GM18508 (cell line): ENCODE measurements at regions not wholly inside any gene's neighbourhood (a gene's known extent, or its start where the extent isn't known, plus 50 kb on each side); places are given as distances from the start of the nearest gene placed in this dataset.
"Not testable (repeated sequence)": the region's sequence is repeated elsewhere in the genome, so short reads cannot be mapped to it uniquely, and the experiment has no call there.

Experiments
- ATAC-seq: cut with Tn5 transposase; IDR thresholded peaks from one replicate; pipeline ENCODE4 v1.9.1; 2021; ENCODE audit warnings: moderate number of reproducible peaks; ENCODE audit not compliant: insufficient read depth, unreplicated experiment

DNA sequence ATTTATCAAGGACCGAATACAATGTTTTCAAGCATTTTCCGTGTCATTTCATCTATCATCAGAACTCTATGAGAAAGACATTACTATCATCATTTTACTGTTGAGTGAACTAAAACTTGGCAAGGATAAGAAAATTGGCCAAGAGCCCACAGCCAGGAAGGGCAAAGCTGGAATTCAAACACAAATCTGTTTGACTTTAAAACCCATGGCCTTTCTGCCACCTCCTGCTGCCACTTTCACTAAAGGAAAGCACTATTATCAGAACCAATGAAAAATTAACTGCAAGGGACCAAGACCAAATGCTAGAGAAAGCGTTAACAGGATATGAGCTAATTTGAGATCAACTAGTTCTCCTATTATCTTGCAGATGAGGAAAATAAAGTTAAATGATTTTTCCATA is 2759.2 kb downstream of the ARAP2 start:
- no peak for ATAC-seq

DNA sequence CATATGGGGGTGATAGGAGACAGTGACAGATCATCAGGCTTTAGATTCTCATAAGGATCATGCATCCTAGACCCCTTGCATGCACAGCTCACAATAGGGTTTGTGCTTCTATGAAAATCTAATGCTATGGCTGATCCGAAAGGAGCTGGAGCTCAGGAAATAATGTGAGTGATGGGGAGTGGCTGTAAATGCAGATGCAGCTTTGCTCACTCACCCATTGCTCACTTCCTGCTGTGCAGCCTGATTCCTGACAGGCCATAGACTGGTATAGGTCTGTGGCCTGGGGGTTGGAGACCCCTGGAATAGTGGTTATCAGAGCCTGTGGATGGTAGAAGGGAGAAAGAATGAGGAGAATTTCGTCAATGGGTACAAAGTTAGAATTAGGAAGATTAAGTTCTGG is 2751.1 kb downstream of the ARAP2 start:
- no peak for ATAC-seq

DNA sequence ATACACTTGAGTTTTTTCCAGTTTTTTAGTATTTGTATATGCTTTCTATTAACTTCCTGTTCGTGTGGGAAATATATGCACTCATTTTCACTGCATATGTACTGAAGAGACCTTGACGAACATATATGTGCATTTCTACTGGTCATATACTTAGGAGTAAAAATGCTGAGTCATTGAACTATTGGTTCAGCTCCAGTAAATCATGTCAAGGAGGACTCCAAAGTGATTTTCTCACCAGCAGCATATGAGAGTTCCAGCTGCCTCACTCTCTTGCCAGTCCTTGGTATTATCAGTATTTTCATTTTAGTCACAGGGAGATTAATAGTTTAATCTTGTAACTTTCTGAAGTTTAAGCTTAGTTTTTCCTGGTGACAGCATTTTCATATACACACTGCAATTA is 2750.2 kb downstream of the ARAP2 start:
- no peak for ATAC-seq

DNA sequence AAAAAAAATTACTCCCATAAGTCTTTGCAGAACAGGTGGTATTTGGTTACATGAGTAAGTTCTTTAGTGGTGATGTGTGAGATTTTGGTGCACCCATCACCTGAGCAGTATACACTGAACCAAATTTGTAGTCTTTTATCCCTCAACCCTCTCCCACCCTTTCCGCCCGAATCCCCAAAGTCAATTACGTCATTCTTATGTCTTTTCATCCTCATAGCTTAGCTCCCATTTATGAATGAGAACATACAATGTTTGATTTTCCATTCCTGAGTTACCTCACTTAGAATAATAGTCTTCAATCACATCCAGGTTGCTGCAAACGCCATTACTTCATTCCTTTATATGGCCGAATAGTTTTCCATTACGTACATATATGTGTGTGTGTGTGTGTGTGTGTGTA is 2742.7 kb downstream of the ARAP2 start:
- not testable (repeated sequence) for ATAC-seq

DNA sequence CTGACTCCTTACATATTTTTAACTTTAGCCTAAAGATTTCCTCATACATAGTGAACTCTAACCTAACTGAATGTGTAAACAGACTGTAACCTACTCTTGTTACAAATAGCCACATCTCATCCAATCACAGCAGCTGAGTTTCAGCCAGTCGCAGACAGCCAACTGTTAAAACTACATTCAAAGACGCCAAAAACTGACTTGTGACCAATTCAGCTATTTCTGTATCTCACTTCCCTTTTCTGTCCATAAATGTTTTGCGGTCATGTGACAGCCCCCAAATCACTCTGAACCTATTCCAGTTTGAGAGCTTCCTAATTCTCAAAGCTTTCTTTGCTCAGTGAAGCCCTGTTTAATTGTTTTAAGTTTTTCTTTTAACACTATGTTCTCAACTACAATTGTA is 2731.9 kb downstream of the ARAP2 start:
- no peak for ATAC-seq

DNA sequence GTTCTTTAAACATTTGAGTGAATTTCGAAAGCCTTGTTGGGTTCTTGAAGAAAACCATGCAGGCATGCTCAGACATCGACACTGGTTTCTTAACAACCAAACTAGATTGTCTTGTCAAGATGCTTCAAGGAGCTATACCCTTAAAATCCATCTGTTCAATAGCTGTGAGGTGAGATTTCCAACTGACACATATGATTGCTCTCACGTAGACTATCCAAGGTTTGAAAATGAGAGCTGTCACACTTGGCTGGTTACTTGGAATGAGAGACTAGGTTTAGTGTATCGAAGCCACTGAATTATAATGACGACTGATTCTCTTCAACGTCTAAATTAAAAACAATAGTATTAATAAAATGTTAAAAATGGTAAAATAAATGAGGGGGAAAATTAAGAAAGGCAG is 2725.5 kb downstream of the ARAP2 start:
- no peak for ATAC-seq

DNA sequence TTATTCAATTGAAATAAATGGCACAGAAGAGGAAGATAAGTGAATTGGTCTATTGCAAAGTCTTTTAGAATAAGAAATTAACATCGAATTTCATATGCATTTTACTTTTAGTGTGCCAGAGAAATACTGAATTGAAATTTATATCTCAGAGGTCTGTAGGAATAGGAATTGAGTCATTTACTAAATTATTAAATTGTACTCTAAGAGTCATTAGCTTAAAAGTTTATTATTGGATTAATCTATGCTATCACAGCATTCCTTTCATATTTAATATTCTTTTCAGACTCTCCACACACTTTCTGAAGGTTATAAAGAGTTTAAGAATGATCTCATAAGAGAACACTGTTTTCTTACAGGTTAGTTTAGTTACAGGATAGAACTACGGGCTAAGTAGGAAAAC is 2711.5 kb downstream of the ARAP2 start:
- no peak for ATAC-seq

DNA sequence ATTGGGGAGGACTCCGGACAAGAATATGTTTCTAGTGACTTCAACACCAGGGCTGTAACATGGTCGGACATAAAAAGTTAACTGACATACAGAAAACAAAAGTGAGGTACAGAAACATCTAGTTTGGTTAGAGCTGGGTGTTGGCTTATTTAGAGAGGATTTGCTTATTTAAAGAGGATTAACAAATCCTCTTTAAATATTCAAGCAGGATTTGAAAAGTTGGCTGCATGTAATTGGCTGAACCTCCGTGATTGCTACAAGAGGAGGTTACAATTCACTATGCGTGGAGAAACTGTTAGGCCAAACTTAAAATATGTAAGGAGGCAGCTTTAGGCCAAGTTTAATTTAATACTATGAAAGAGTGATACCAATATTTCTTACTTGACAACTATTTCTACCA is 2707.4 kb downstream of the ARAP2 start:
- no peak for ATAC-seq

DNA sequence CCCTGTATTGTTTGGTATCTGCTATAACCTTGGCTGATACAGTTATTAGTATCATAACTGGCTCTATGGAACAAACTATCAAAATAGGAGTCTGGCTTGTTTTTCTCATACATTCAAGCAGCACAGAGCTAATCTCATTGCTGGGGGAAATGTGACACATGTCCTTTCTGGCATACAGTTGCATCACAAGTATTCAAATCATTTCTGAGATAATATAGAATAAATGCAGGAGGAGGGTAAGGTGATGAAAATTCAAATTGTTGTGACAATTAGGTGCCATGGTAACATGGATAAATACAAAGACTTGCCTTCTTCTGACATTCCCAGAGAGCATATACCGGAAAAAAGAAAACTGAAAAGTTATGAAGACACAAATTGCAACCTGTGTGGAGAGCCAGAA is 2706.8 kb downstream of the ARAP2 start:
- ATAC-seq: no peak

DNA sequence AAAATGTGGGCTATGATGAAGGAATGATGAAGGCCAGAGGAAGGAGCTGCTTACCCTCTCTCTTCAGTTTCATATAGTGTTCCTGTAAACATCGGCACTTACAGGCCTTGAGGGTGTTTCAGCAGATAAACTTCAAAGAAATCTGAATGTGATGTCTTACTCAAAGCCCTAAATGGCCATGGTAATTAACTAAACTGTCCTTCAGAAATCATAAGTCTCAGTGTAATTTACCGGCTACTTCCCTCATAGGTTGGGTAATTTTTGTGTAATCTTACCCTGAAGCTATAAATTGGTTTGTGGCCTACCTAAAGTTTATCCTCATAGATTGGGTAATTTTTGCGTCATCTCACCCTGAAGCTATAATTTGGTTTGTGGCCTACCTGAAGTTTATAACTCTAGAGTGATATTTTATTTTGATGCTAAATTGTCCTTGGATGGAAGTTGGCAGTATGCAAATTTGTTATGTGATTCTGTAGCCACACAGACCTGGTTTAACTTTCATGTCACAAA is 2700.3 kb downstream of the ARAP2 start:
- no peak for ATAC-seq

DNA sequence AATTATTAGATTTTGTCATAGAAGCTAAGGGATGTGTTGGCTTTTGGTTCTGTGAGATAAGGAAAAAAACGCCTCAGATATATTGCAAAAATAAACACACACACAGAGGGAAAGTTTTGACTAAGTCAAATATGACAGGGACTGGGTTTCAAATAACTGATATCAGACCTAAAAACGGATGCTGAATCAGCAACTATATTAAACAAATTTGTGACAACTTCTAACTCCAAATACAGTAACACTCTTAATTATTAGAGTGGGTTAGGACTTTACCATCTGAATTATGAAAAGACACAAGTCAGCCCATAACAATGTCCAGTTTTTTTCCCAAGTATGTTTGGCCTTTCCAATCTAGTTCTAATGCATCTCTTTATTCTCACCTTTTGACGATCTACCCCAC is 2693.1 kb downstream of the ARAP2 start:
- ATAC-seq: no peak

DNA sequence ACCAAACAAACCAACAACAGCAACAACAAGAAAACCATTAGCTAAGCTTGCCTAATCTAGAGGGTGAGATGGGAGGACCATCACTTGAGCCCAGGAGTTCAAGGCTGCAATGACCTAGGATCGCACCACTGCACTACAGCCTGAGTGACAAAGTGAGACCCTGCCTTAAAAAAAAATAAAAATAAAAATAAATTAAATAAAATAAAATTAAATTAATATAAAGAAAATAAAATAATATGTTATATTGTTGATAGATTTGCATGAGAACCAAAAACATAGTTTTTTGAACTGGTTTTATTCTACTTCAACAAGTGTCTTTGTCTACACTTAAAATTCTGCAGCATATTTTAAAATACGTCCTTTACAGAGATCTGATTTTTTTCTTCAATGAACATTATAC is 2683.1 kb downstream of the ARAP2 start:
- no peak for ATAC-seq

DNA sequence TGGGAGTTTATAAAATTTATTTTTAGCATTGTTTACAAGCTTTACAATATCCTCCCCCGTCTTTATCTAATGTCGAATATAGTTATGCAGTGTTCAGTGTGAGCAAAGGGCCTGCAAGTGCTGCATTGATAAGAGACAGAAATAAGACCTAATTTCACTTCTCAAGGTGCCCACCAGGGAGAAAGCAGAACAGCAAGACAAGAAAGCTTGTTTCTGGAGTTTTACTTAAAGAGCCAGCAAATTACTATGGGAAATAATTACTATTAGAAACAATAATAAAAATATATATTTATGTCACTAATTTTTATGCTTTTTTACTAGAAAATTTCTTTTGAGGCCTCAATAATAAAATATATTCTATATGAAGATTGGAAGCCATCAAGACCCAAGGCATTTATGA is 2677.7 kb downstream of the ARAP2 start:
- ATAC-seq: no peak

DNA sequence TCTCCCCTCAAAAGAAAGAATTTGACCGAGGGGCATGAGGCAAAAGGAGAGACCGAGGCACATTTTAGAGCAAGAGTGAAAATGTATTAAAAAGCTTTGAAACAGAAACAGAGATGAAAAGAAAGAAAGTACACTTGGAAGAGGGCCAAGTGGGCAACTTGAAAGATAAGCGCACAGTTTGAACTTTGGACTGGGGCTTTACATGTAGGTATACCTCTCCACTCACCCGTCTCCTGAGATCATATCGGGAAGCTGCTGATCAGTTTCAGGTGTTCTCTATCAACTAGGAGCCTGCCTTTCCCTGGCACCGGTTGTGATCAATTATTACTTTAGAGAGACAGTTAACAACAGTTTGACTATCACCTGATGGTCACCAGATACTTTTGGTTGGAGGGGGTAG is 2666.5 kb downstream of the ARAP2 start:
- ATAC-seq: no peak

DNA sequence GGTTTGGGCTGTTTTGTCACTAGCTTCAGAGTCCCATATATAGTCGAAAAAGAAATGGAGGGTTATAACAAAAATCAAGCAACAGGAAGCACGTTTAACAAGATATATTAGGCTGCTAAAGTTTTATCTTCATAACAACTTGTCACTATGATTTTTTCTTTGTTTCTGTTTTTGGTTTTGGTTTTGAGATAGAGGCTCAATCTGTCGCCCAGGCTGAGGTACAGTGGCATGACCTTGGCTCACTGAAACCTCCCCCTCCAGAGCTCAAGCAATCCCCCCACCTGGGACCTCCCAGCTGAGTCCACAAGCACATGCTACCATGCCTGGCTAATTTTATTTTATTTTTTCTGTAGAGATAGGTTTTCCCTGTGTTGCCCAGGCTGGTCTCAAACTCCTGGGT is 2664.4 kb downstream of the ARAP2 start:
- ATAC-seq: no peak

DNA sequence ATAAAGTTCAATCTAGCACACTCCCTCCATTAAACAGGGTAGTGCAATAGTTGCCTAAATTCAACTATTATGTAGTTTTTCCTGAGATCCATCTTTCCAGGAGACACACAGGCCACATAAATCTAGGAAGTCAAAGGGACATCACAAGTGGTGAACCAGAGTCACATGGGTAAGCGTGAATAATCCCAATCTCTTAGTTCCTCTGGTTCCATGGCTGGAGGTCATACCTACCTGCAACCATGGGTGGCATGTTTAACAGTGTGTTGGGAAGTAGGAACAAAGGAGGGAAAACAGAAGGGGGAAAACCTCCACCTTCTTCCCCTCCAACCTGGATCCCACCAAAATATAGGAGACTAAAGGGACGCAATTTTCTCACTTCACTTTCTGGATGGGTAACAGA is 2651.6 kb downstream of the ARAP2 start:
- ATAC-seq: no peak

DNA sequence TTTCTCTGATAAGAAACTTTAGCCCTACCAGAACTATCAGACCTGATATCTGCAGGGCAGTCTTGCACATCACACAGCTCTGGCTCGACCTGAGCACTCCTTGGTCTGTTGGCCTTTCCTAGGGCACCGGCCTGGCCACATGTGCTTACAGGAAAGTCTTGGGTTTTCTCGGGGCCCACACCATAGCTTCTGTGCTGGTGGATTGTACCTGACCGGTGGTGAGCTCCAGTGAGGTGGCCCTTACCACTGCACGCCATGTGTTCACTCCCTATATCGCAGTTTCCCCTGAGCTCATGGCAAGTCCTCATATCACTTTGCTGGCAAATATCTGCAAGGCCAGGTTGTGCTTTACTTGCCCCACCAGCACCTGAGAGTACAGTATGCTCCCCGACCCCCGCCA is 2637.4 kb downstream of the ARAP2 start:
- ATAC-seq: no peak

DNA sequence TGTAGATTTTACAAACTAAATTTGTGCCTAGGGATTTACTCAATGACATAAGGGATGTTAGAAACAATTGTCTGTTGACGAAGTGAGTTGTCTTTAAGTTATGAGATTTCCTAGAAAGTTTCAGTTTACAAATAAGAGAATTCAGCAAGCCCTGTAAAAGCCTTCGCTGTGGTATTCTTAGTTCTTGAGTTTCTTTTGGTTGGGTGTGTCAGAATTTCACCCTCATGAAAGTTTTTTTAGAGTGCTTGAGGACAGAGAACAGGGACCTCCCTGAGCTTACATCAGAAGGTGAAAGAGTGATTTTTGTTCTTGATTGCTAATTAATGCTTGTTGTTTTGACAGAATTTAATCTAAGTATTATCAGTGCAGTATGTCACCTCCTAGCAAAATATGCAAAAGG is 2628.2 kb downstream of the ARAP2 start:
- ATAC-seq: no peak

DNA sequence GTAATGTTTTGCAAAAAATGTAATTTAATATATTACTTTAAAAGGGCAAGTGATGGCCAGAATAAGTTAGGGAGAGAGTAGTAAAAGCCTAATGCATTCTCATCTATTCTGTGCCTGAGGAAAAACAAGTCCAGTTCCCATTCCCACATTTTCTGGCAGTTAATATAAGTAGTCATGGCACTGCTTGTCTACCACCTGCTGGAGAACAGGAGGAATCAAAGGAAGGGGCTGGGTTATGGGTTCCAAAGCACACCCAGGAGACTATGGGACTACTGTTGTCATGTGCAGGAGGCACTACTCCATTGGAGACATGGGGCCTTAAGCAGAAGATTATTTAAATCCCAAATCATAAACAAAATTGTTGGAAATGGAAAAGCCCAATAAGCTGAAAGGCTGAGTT is 2618.6 kb downstream of the ARAP2 start:
- ATAC-seq: no peak

DNA sequence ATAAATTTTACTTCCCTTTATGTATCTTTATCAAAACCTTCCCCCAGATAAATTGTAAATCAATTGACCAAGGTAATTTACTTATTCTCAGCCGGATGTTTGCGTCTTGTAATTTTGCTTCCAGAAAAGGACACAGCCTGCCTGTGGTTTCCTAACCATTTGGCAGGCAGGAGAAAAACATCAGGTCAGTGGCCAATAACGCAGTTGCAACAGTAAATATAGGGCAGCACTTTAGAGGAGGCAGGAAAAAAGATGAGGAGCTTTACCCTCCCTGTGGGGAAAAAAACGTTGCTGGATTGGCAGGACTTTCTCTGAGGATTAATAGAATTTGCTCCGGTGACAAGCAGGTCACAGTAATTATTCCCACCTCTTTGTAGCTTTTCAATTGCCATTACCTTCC is 2618.1 kb downstream of the ARAP2 start:
- no peak for ATAC-seq

DNA sequence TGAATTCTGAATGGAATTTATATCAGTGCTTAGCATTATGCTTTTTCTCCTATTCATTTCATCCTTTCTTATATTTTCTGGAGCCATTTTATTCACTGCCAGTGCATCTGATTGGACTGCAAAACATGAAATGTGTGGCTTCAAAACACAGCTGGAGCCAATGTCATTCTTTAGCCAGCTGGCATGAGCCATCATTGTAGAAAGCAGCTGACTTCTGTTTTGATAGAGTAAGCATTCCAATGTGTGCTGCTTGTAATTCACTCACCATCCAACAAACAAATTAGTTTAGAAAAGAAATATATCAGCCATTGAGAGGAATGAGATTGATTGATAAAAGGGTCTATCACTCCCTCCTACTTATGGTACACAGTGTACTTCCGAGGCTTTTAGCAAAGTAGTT is 2616.0 kb downstream of the ARAP2 start:
- ATAC-seq: no peak

DNA sequence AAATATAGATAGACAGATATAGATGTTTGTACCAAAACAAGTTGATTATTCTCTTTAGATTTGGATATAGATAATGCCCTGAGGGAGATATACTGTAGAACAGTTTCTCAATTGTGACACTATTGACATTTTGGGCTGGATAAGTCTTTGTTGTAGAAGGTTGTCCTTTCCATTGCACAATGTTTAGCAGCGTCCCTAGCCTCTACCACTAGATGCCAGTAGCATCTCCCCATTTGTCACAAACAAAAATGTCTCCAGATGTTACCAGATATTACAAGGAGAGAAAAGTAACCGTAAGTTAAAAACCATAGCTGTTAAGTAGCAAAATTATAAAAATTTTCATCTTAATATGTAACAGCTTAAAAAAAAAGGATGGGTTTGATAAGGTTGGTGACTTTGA is 2595.3 kb downstream of the ARAP2 start:
- no peak for ATAC-seq

DNA sequence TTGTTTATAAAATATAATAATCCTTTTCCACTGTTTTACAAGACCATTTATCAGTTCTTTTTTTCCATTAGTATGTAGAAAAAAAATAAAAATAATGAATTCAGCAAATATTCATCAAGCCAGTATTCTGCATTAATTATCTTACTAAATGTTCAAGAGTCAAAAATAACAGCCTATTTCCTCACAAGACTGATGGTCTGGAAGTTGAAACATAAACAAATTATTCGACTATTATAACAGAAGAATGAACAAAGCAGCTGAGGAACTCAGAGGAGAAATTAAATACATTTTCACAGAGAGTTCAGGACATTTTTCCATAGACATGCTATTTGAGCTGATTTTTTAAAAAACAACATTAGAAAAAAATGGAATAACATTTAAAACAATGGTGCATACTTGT is 2594.8 kb downstream of the ARAP2 start:
- ATAC-seq: no peak
